Lower leg skin (tissue), 3 donors: ENCODE measurements at regions not wholly inside any gene's neighbourhood (a gene's known extent, or its start where the extent isn't known, plus 50 kb on each side); places are given as distances from the start of the nearest gene placed in this dataset.

Source experiments
- CTCF ChIP-seq, 3 donors: fragments of 450-650 bp; IDR thresholded peaks; one replicate each; pipeline ENCODE4 v1.5.1; 2016; ENCODE audit warnings: antibody characterized with exemption in 3 of 3, mild to moderate bottlenecking in 3 of 3, moderate library complexity in 2 of 3
- POLR2A ChIP-seq, 2 donors: fragments of 450-650 bp; IDR thresholded peaks; one replicate each; pipeline ENCODE4 v1.6.1; 2016 to 2017; ENCODE audit warnings: antibody characterized with exemption in 2 of 2, mild to moderate bottlenecking in 1 of 2, moderate library complexity in 1 of 2

DNA sequence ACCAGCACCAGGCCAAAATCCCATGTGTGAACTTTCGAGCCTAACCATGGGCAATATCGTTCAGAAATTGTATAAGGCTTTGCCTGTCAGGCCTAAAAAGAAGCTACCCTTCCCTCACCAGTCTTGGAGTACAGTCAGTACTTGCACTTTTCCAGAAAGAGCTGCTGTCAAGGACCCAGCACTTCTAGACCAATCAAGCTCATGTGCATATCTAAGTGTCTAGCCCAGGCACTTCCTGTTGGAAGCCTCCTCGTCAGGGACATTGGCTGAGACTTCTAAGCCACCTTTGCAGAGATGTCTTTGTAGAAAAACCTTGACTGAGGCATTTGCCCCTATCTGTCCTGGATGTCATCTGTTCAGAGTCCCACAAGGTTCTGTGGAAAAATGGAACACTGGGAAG, 1930.5 kb downstream of the EFNA5 start:
- TF ChIP-seq CTCF (IDR thresholded peaks at IDR 0.05) = no peak
- no peak for TF ChIP-seq POLR2A (IDR thresholded peaks at IDR 0.05)
